Transverse colon (tissue), 4 donors: ENCODE measurements at regions not wholly inside any gene's neighbourhood (a gene's known extent, or its start where the extent isn't known, plus 50 kb on each side); places are given as distances from the start of the nearest gene placed in this dataset.

ENCODE experiments used
- DNase-seq: peaks from one replicate; pipeline ENCODE4 v3.0.0-alpha.2; 2019
- H3K27ac ChIP-seq, 4 donors: fragments of 200-600 bp; sonication (generic); 2 replicates each; pipeline ENCODE4 v1.5.1; 2016 to 2018; ENCODE audit warnings: inconsistent platforms in 4 of 4
- H3K27me3 ChIP-seq: fragments of 200-600 bp; sonication (generic); 2 replicates; pipeline ENCODE4 v1.5.1; 2017; ENCODE audit warnings: inconsistent platforms
- H3K36me3 ChIP-seq, 4 donors: fragments of 200-600 bp; sonication (generic); 2 replicates each; pipeline ENCODE4 v1.5.1; 2017 to 2019; ENCODE audit warnings: inconsistent platforms in 4 of 4
- H3K4me1 ChIP-seq, 4 donors: fragments of 200-600 bp; sonication (generic); 2 replicates each; pipeline ENCODE4 v1.5.1; 2017 to 2020; ENCODE audit warnings: inconsistent platforms in 4 of 4
- H3K4me3 ChIP-seq, 4 donors: fragments of 200-600 bp; sonication (generic); 1 replicate in 1 of 4; 2 replicates in 3 of 4; pipeline versions ENCODE4 v1.5.1 to v1.6.1; 2017 to 2019; ENCODE audit warnings: inconsistent platforms in 4 of 4
- H3K9me3 ChIP-seq, 2 donors: fragments of 200-600 bp; sonication (generic); 2 replicates each; pipeline ENCODE4 v1.5.1; 2017 to 2019; ENCODE audit warnings: inconsistent platforms in 2 of 2
- EP300 ChIP-seq: sonication (generic); formaldehyde crosslinking; IDR thresholded peaks from one replicate; pipeline ENCODE4 v1.6.1; 2017; ENCODE audit warnings: antibody characterized with exemption, low read depth
- POLR2A ChIP-seq: fragments of 450-650 bp; IDR thresholded peaks from one replicate; pipeline ENCODE4 v1.6.1; 2016; ENCODE audit warnings: antibody characterized with exemption, mild to moderate bottlenecking, moderate library complexity
- POLR2AphosphoS5 ChIP-seq, 3 donors: sonication (generic); formaldehyde crosslinking; IDR thresholded peaks; one replicate each; pipeline ENCODE4 v1.6.1; 2016; ENCODE audit warnings: antibody characterized with exemption in 3 of 3
- WGBS, 2 donors: methylation state at CpG; one replicate each; pipeline ENCODE4 v1.1.5; 2018; ENCODE audit warnings: low coverage in 1 of 2; 5-methylcytosine and 5-hydroxymethylcytosine counted together
- in situ Hi-C, 4 donors: fragments of 200-750 bp; cut with MboI; loops; one replicate each; pipeline versions ENCODE4 v1.15.0 to v1.15.1; 2017; ENCODE audit warnings: low sequenced_read_pairs in 3 of 4, low pct_ligation_motif_present in 1 of 4, low pct_unique_long_range_greater_than_20kb in 1 of 4
- intact Hi-C: fragments of 100-400 bp; cut with DNase I; formaldehyde crosslinking; loops from one replicate; pipeline ENCODE4 v1.15.1; 2023; ENCODE audit warnings: low total_unique reads
- TF ChIP-seq, protein P1 (sequence below), 5 experiments: fragments of 200-600 bp in 3 of 5; fragments of 450-650 bp in 2 of 5; sonication (generic) in 3 of 5; IDR thresholded peaks; 1 replicate in 2 of 5; 2 replicates in 3 of 5; pipeline ENCODE4 v1.5.1; 2016 to 2017; ENCODE audit warnings: antibody characterized with exemption in 5 of 5, inconsistent platforms in 3 of 5, mild to moderate bottlenecking in 2 of 5, moderate library complexity in 1 of 5

DNA sequence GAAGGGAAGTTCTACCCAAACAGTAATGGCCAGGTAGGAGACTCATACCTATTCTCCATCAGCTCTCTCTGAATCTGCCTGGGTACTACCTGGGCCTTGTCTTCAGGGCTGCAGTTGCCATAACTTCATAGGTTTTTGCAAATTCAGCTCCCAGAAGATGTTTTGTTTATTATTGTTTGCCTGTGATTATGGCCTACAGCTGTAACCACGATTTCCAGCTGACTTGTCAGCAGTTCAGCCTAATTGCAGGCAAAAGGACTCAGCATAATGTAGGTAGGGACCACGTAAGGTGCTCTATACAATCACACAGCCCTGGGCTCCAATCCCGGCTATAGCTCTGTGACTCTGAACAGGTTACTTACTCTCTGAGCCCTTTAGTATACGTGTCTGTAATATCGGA lies 187.0 kb upstream of the FN1 start:
- Histone ChIP-seq H3K36me3 (no peaks in the 10 kb centered on the region), H3K4me1 (peaks cover 0 to 5% (median 1%) of the 10 kb centered on the region in 4 donors), H3K27ac (peak overlapping the region; percentile 67 to 82 (median 77)), H3K9me3 (no peaks in the 10 kb centered on the region), H3K4me3 (no peak overlapping the region), H3K27me3 (no peaks in the 10 kb centered on the region)
- in situ Hi-C loops, result no loop called here
- intact Hi-C loops, result loop anchor here (10.0 kb wide), 1 partner anchor 188 kb away; the partner anchor contains the start of gene FN1
- no peak for DNase-seq
- 75 to 88% methylated on average over 4 to 5 of the region's 5 CpGs for WGBS, 2 donors
- TF ChIP-seq EP300 (no peak), POLR2AphosphoS5 (IDR thresholded peaks at IDR 0.05) (no peak), POLR2A (no peak)
- TF ChIP-seq, protein P1, sequence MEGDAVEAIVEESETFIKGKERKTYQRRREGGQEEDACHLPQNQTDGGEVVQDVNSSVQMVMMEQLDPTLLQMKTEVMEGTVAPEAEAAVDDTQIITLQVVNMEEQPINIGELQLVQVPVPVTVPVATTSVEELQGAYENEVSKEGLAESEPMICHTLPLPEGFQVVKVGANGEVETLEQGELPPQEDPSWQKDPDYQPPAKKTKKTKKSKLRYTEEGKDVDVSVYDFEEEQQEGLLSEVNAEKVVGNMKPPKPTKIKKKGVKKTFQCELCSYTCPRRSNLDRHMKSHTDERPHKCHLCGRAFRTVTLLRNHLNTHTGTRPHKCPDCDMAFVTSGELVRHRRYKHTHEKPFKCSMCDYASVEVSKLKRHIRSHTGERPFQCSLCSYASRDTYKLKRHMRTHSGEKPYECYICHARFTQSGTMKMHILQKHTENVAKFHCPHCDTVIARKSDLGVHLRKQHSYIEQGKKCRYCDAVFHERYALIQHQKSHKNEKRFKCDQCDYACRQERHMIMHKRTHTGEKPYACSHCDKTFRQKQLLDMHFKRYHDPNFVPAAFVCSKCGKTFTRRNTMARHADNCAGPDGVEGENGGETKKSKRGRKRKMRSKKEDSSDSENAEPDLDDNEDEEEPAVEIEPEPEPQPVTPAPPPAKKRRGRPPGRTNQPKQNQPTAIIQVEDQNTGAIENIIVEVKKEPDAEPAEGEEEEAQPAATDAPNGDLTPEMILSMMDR (IDR thresholded peaks at IDR 0.05), result no peak

DNA sequence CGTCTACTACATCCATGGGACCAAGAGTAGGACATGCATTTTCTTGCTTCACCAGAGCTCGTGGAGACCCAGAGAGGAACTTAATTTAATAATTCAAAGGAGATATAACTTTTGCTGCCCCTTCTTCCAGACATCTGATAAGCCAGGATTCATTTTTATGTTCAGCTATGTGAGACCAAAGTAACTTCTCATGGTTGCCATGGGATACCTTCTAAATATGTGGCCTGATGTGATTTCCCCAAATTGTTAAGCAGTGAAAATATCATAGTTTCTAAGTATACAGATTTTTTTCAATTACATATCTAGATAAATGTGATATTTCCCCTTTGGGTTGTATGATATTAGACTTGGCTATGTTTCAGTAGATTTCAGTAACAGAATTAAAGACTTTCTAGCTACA lies 185.5 kb upstream of the FN1 start:
- Histone ChIP-seq H3K9me3 (no peaks in the 10 kb centered on the region), H3K4me1 (peaks cover 0 to 5% (median 1%) of the 10 kb centered on the region in 4 donors), H3K4me3 (no peak overlapping the region), H3K27me3 (no peaks in the 10 kb centered on the region), H3K36me3 (no peaks in the 10 kb centered on the region), H3K27ac (peak overlapping the region in 1 of 4 donors; percentile 9)
- DNase-seq, result no peak
- no peak for TF ChIP-seq EP300
- TF ChIP-seq POLR2AphosphoS5 (IDR thresholded peaks at IDR 0.05), result no peak
- TF ChIP-seq, protein P1 (IDR thresholded peaks at IDR 0.05), result no peak
- TF ChIP-seq POLR2A, result no peak
- intact Hi-C loops (loop anchor here (10.0 kb wide), 1 partner anchor 187 kb away; the partner anchor contains the start of gene FN1), in situ Hi-C loops (no loop called here)
- 77 to 81% methylated on average over 2 of the region's 2 CpGs for WGBS, 2 donors

DNA sequence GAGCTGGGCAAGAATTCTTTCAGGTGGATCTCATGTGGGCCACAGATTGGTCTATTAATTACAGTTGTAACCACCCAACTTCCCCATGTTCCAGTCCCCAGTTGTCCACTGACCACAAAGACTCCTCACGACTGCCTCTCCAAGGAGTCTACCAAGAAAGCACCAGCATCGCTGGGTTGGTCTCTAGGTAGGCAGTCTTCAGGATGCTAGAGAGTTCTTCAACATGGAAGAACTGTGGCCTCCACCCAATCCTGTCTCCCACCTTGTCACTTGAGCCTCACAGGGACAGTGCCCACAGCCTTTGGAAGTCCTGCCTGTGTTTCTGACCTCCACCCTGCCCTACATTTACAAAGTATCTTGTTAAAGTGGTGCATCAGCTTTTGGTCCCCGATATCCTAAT lies 184.7 kb upstream of the FN1 start:
- Histone ChIP-seq H3K9me3 (no peaks in the 10 kb centered on the region), H3K4me1 (peaks cover 0 to 5% (median 1%) of the 10 kb centered on the region in 4 donors), H3K27me3 (no peaks in the 10 kb centered on the region), H3K36me3 (no peaks in the 10 kb centered on the region), H3K27ac (no peak overlapping the region), H3K4me3 (no peak overlapping the region)
- TF ChIP-seq, protein P1 (IDR thresholded peaks at IDR 0.05), result no peak
- no peak for TF ChIP-seq POLR2A
- no peak for TF ChIP-seq POLR2AphosphoS5 (IDR thresholded peaks at IDR 0.05)
- no peak for TF ChIP-seq EP300
- 87% methylated on average over 3 of the region's 3 CpGs; no CpG with 5 or more reads in 1 of the 2 donors for WGBS, 2 donors
- no peak for DNase-seq
- in situ Hi-C loops (no loop called here), intact Hi-C loops (loop anchor here (10.0 kb wide), 1 partner anchor 186 kb away; the partner anchor contains the start of gene FN1)

DNA sequence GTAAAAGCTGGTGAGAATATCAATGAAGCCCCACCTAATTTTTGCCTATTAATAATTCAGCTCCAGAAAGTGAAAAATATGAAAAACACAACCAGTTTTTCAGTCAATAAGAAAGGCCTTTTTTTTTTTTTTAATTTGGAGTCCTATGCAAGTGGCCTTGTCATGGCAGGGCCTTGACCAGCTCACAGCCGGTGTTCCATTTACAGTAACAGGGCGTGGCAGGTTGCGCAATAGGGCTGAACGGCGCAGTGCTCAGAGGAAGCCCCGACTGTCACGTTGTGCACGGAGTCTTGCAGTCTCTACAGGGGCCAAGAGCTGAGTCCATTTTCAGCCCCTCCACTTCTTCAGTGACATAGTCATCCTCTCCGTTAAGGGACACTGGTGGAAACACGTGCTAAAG lies 184.1 kb upstream of the FN1 start:
- Histone ChIP-seq H3K9me3 (no peaks in the 10 kb centered on the region), H3K27me3 (no peaks in the 10 kb centered on the region), H3K36me3 (no peaks in the 10 kb centered on the region), H3K4me1 (peaks cover 0 to 5% (median 1%) of the 10 kb centered on the region in 4 donors), H3K4me3 (no peak overlapping the region), H3K27ac (no peak overlapping the region)
- WGBS, 2 donors, result 86% methylated on average over 10 of the region's 10 CpGs; no CpG with 5 or more reads in 1 of the 2 donors
- TF ChIP-seq POLR2A (no peak), EP300 (no peak), POLR2AphosphoS5 (IDR thresholded peaks at IDR 0.05) (no peak)
- TF ChIP-seq, protein P1 (IDR thresholded peaks at IDR 0.05), result no peak
- intact Hi-C loops, result loop anchor here (10.0 kb wide), 1 partner anchor 185 kb away; the partner anchor contains the start of gene FN1
- peak; percentile 22 for DNase-seq
- in situ Hi-C loops, result no loop called here
